ENCODE measurements at regions not wholly inside any gene's neighbourhood (a gene's known extent, or its start where the extent isn't known, plus 50 kb on each side); places are given as distances from the start of the nearest gene placed in this dataset.

DNA sequence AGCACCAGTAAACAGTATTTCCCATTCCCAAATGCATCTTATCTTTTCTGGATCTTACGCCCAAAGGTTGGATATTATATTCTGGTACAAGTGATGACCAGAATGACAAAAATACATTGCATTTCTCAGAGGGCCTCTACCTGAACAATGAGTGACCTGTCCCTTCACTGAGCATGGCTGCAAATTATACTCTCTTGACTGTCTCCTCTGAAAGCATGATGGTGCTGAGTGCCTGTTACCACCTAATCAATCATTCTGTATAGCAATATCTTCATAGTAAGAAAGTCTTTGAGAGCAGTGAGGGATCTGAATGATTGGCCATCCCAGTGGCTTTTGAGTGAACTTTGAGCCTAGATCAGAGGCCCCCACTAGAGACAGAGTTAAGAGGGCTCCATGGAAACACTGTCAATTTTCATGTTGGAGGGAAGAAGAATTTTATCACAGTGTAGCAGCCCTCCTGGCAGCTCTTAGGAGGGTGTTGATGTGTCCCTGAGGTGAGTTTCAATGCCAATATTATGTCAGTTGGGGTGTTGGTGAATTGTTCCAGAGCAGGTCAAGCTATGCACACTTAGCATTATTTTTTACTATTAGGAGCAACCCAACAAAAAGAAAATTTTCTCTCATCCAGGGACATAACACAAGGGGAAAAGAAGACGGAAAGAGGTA lies 171.7 kb downstream of the MARCHF11 start:
- TF ChIP-seq, protein P1, sequence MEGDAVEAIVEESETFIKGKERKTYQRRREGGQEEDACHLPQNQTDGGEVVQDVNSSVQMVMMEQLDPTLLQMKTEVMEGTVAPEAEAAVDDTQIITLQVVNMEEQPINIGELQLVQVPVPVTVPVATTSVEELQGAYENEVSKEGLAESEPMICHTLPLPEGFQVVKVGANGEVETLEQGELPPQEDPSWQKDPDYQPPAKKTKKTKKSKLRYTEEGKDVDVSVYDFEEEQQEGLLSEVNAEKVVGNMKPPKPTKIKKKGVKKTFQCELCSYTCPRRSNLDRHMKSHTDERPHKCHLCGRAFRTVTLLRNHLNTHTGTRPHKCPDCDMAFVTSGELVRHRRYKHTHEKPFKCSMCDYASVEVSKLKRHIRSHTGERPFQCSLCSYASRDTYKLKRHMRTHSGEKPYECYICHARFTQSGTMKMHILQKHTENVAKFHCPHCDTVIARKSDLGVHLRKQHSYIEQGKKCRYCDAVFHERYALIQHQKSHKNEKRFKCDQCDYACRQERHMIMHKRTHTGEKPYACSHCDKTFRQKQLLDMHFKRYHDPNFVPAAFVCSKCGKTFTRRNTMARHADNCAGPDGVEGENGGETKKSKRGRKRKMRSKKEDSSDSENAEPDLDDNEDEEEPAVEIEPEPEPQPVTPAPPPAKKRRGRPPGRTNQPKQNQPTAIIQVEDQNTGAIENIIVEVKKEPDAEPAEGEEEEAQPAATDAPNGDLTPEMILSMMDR (conservative IDR thresholded peaks at IDR 0.05), result no peak
- no peak for TF ChIP-seq ZFX (IDR thresholded peaks at IDR 0.05)

Measured in C4-2B (cell line).